ENCODE measurements at regions not wholly inside any gene's neighbourhood (a gene's known extent, or its start where the extent isn't known, plus 50 kb on each side); places are given as distances from the start of the nearest gene placed in this dataset.

DNA sequence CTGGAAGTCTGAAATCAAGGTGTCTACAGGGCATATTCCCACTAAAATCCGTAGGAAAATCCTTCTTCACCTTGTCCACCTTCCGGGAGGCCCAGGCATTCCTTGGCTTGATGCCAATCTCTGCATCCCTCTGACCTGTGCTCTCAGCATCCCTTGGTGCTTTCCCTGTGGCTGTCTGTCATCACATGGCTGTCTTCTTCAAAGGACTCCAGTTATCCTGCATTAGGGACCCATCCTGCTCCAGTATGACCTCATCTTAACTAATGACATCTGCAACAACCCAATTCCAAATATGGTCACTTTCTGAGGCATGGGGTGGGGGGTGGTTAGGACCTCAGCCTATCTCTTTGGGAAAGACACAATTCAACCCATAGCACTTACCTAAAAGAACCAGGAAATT, 423.8 kb downstream of the IRS2 start:
- Histone ChIP-seq H3K14ac (replicated peaks; ENCODE audit: low read depth, low read length) (no peak overlapping the region), H3K9me1 (ENCODE audit: insufficient read depth, low read length) (peaks cover 5% of the 10 kb centered on the region), H3K56ac (ENCODE audit: extremely low read depth, insufficient read depth, low read length) (no peak overlapping the region), H3K18ac (ENCODE audit: low read depth, low read length) (no peak overlapping the region), H2BK120ac (ENCODE audit: low read depth, low read length) (no peak overlapping the region), H3K4me3 (ENCODE audit: insufficient read depth, low read depth, low read length) (no peak overlapping the region), H3K23ac (ENCODE audit: low read depth, low read length) (no peak overlapping the region), H4K91ac (ENCODE audit: insufficient read depth, low read depth, low read length) (no peak overlapping the region), H2BK15ac (ENCODE audit: low read depth, low read length) (no peak overlapping the region), H2AK5ac (ENCODE audit: low read depth, low read length) (no peak overlapping the region), H3K27ac (ENCODE audit: insufficient read depth, low read length) (no peak overlapping the region), H4K20me1 (ENCODE audit: insufficient read depth, low read length) (no peaks in the 10 kb centered on the region), H2AFZ (replicated peaks; ENCODE audit: low read length, poor library complexity) (no peak overlapping the region), H4K8ac (ENCODE audit: low read depth in 2 of 2, low read length in 2 of 2) (no peak overlapping the region), H3K9me3 (ENCODE audit: control insufficient read depth, insufficient read depth, low read length) (peaks cover 3% of the 10 kb centered on the region; the same call in 1 of the 2 replicates), H2BK20ac (ENCODE audit: low read depth, low read length) (no peak overlapping the region), H4K5ac (ENCODE audit: low read depth, low read length) (no peak overlapping the region), H3K4me1 (ENCODE audit: control insufficient read depth, insufficient read depth, low read length) (no peaks in the 10 kb centered on the region), H3K4ac (ENCODE audit: low read depth, low read length) (no peak overlapping the region), H3K79me1 (ENCODE audit: low read depth in 1 of 2, low read length in 2 of 2) (no peaks in the 10 kb centered on the region), H3K9ac (ENCODE audit: low read depth, low read length) (no peak overlapping the region), H3K4me2 (ENCODE audit: low read depth, low read length) (no peak overlapping the region), H2AK9ac (replicated peaks; ENCODE audit: low read depth, low read length, poor library complexity) (no peak overlapping the region), H3K27me3 (ENCODE audit: control insufficient read depth, insufficient read depth, low read length) (no peaks in the 10 kb centered on the region; the same call in 1 of the 2 replicates), H2BK5ac (ENCODE audit: low read depth, low read length, poor library complexity, severe bottlenecking) (no peak overlapping the region), H3K36me3 (ENCODE audit: control insufficient read depth, insufficient read depth, low read length) (no peaks in the 10 kb centered on the region)
- whole genome bisulfite sequencing, 2 experiments (ENCODE audit: extremely low coverage in 2 of 2, insufficient read length in 1 of 2), result 38% methylated on average over 2 of the region's 2 CpGs; no CpG with 5 or more reads in 1 of the 2 experiments
- BruUV-seq (replicated peaks), result no TSS peak
- DNase-seq (no peak), ATAC-seq (ENCODE audit: low read depth) (no peak)
- dilution Hi-C loops (cut with HindIII; ENCODE audit: low sequenced_read_pairs, unreplicated experiment), result no loop called here
- in situ Hi-C loops (cut with MboI; ENCODE audit: low sequenced_read_pairs), result loop anchor here (25.0 kb wide), 1 partner anchor 750 kb away; no protein-coding TSS in a partner anchor
- CTCF ChIA-PET, result no interaction called here
- TF ChIP-seq CEBPB (IDR thresholded peaks at IDR 0.05; ENCODE audit: low read depth, low read length) (no peak), BHLHE40 (IDR thresholded peaks at IDR 0.05; ENCODE audit: low read depth, low read length) (no peak), SMC3 (IDR thresholded peaks at IDR 0.05; ENCODE audit: low read depth, low read length) (no peak), MXI1 (IDR thresholded peaks at IDR 0.05; ENCODE audit: borderline replicate concordance, low read depth, low read length) (no peak), POLR2A (IDR thresholded peaks at IDR 0.05; ENCODE audit: low read depth, low read length) (no peak), CHD1 (IDR thresholded peaks at IDR 0.05; ENCODE audit: low read depth, low read length) (no peak), RCOR1 (IDR thresholded peaks at IDR 0.05; ENCODE audit: insufficient replicate concordance, low read length) (no peak), MAFK (IDR thresholded peaks at IDR 0.05; ENCODE audit: low read depth, low read length) (no peak), RAD21 (IDR thresholded peaks at IDR 0.05; ENCODE audit: low read length) (no peak), MAZ (IDR thresholded peaks at IDR 0.05; ENCODE audit: borderline replicate concordance, low read depth, low read length) (no peak), NFE2L2 (IDR thresholded peaks at IDR 0.05; ENCODE audit: low read depth, low read length) (no peak), RFX5 (IDR thresholded peaks at IDR 0.05; ENCODE audit: low read depth, low read length) (no peak), FOS (IDR thresholded peaks at IDR 0.05; ENCODE audit: low read depth, low read length) (no peak)
- TF ChIP-seq, protein P1, sequence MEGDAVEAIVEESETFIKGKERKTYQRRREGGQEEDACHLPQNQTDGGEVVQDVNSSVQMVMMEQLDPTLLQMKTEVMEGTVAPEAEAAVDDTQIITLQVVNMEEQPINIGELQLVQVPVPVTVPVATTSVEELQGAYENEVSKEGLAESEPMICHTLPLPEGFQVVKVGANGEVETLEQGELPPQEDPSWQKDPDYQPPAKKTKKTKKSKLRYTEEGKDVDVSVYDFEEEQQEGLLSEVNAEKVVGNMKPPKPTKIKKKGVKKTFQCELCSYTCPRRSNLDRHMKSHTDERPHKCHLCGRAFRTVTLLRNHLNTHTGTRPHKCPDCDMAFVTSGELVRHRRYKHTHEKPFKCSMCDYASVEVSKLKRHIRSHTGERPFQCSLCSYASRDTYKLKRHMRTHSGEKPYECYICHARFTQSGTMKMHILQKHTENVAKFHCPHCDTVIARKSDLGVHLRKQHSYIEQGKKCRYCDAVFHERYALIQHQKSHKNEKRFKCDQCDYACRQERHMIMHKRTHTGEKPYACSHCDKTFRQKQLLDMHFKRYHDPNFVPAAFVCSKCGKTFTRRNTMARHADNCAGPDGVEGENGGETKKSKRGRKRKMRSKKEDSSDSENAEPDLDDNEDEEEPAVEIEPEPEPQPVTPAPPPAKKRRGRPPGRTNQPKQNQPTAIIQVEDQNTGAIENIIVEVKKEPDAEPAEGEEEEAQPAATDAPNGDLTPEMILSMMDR (conservative IDR thresholded peaks at IDR 0.05; ENCODE audit: low read depth, low read length), result no peak
- TF ChIP-seq, protein P2, sequence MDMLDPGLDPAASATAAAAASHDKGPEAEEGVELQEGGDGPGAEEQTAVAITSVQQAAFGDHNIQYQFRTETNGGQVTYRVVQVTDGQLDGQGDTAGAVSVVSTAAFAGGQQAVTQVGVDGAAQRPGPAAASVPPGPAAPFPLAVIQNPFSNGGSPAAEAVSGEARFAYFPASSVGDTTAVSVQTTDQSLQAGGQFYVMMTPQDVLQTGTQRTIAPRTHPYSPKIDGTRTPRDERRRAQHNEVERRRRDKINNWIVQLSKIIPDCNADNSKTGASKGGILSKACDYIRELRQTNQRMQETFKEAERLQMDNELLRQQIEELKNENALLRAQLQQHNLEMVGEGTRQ (IDR thresholded peaks at IDR 0.05; ENCODE audit: low read depth, low read length), result no peak
- TF ChIP-seq, protein P3, sequence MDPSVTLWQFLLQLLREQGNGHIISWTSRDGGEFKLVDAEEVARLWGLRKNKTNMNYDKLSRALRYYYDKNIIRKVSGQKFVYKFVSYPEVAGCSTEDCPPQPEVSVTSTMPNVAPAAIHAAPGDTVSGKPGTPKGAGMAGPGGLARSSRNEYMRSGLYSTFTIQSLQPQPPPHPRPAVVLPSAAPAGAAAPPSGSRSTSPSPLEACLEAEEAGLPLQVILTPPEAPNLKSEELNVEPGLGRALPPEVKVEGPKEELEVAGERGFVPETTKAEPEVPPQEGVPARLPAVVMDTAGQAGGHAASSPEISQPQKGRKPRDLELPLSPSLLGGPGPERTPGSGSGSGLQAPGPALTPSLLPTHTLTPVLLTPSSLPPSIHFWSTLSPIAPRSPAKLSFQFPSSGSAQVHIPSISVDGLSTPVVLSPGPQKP (IDR thresholded peaks at IDR 0.05; ENCODE audit: borderline replicate concordance, low read depth, low read length), result no peak
- intact Hi-C loops (cut with micrococcal nuclease), result no loop called here
- POLR2A ChIA-PET (ENCODE audit: unreplicated experiment), result no interaction called here

Data from IMR-90 (cell line).